K562 (cell line): ENCODE measurements at regions not wholly inside any gene's neighbourhood (a gene's known extent, or its start where the extent isn't known, plus 50 kb on each side); places are given as distances from the start of the nearest gene placed in this dataset.

Experiments
- GABPA ChIP-seq: fragments of 200-800 bp; sonication (Bioruptor generic); conservative IDR thresholded peaks from 2 replicates; pipeline ENCODE4 v1.6.1; 2016; ENCODE audit warnings: low read depth, missing genetic modification characterization, missing compliant biosample characterization
- KDM4B ChIP-seq, 2 experiments: fragments of 450-650 bp in 1 of 2; sonication (generic) in 1 of 2; IDR thresholded peaks; 2 replicates each; pipeline ENCODE4 v1.6.1; 2016 to 2017; ENCODE audit warnings: borderline replicate concordance in 2 of 2, antibody characterized with exemption in 1 of 2, low read depth in 1 of 2, mild to moderate bottlenecking in 1 of 2
- NR3C1 ChIP-seq: sonication (generic); formaldehyde crosslinking; IDR thresholded peaks from 2 replicates; pipeline ENCODE4 v1.8.1; 2022; ENCODE audit warnings: missing genetic modification reagents
- POLR2A ChIP-seq: fragments of 450-650 bp; conservative IDR thresholded peaks from 2 replicates; pipeline ENCODE4 v1.6.1; 2016
- RBM14 ChIP-seq: fragments of 200-400 bp; formaldehyde crosslinking; IDR thresholded peaks from 2 replicates; pipeline ENCODE4 v1.6.1; 2018; ENCODE audit warnings: low read depth, mild to moderate bottlenecking, low read length, moderate library complexity, borderline replicate concordance; ENCODE audit not compliant: insufficient read depth
- RFX5 ChIP-seq: IDR thresholded peaks from 2 replicates; pipeline ENCODE4 v1.6.1; 2011; ENCODE audit warnings: low read depth, mild to moderate bottlenecking, improper control_type of control experiment, low read length
- TF ChIP-seq, protein P1 (sequence below): fragments of 250-450 bp; sonication (Bioruptor Pico); IDR thresholded peaks from 2 replicates; pipeline ENCODE4 v1.5.0; 2021

DNA sequence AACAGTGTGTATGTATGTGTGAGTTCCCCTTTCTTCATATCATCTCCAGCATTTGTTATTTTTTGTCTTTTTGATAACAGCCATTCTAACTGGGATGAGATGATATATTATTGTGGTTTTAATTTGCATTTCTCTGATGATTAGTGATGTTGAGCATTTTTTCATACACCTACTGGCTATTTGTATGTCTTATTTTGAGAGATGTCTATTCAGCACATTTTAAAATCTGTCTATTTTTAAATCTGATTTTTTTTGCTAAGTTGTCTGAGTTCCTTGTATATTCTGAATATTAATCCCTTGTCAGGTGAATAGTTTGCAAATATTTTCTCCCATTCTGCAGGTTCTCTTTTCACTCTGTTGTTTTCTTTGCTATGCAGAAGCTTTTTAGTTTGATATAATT lies 469.1 kb downstream of the FUT8 start:
- TF ChIP-seq NR3C1 (CRISPR knock-in tag): no peak
- no peak for TF ChIP-seq POLR2A
- TF ChIP-seq, protein P1, sequence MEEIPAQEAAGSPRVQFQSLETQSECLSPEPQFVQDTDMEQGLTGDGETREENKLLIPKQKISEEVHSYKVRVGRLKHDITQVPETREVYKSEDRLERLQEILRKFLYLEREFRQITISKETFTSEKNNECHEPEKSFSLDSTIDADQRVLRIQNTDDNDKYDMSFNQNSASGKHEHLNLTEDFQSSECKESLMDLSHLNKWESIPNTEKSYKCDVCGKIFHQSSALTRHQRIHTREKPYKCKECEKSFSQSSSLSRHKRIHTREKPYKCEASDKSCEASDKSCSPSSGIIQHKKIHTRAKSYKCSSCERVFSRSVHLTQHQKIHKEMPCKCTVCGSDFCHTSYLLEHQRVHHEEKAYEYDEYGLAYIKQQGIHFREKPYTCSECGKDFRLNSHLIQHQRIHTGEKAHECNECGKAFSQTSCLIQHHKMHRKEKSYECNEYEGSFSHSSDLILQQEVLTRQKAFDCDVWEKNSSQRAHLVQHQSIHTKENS (CRISPR knock-in tag): no peak
- no peak for TF ChIP-seq GABPA (tag)
- TF ChIP-seq RBM14: no peak
- TF ChIP-seq RFX5: no peak
- TF ChIP-seq KDM4B (IDR thresholded peaks at IDR 0.05; ENCODE audit: borderline replicate concordance in 2 of 2, low read depth in 1 of 2): no peak
